ENCODE measurements at regions not wholly inside any gene's neighbourhood (a gene's known extent, or its start where the extent isn't known, plus 50 kb on each side); places are given as distances from the start of the nearest gene placed in this dataset.

DNA sequence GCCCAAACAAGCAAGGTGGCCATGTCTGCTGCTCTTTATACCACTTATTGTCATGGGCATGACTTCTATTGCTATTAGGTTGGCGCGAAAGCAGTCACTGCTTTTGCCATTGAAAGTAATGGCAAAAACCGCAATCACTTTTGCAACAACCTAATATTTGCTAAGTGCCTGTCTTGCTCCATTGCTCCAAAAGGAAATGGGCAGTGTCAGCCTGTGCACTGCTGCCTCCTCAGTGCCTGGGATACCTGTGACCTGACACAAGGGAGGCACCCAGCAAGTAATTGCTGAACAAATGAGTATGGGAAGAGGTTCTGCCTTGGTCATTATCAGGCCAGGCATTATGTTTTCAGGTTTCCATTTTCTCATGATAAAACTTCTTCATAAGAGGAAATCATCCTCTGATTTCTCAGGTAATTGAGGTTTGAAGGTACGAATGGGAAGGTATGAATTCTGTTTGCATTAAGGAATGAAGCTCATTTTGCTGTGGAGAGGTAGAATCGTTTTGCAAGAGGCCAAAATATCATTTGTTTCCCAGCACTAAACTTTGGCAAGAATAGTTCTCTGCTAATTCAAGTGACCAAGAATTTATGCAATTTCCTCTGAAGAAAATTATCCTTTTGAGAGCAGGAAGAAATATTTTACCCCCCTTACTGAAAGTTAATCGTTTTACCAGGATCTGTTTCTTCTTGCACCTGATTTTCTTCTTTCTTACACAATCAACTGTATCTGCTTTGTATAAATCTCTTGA lies 128.4 kb upstream of the SPRY2 start:
- TF ChIP-seq POLR2AphosphoS5 (IDR thresholded peaks at IDR 0.05; ENCODE audit: low read depth): no peak
- TF ChIP-seq, protein P1, sequence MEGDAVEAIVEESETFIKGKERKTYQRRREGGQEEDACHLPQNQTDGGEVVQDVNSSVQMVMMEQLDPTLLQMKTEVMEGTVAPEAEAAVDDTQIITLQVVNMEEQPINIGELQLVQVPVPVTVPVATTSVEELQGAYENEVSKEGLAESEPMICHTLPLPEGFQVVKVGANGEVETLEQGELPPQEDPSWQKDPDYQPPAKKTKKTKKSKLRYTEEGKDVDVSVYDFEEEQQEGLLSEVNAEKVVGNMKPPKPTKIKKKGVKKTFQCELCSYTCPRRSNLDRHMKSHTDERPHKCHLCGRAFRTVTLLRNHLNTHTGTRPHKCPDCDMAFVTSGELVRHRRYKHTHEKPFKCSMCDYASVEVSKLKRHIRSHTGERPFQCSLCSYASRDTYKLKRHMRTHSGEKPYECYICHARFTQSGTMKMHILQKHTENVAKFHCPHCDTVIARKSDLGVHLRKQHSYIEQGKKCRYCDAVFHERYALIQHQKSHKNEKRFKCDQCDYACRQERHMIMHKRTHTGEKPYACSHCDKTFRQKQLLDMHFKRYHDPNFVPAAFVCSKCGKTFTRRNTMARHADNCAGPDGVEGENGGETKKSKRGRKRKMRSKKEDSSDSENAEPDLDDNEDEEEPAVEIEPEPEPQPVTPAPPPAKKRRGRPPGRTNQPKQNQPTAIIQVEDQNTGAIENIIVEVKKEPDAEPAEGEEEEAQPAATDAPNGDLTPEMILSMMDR (IDR thresholded peaks at IDR 0.05; ENCODE audit: insufficient read depth, low read length): no peak
- no peak for TF ChIP-seq REST (IDR thresholded peaks at IDR 0.05; ENCODE audit: insufficient replicate concordance, low read depth)
- TF ChIP-seq SPI1 (IDR thresholded peaks at IDR 0.05; ENCODE audit: borderline replicate concordance, low read depth): no peak
- no peak for TF ChIP-seq GABPA (IDR thresholded peaks at IDR 0.05; ENCODE audit: low read depth)
- Histone ChIP-seq H3K4me3 (replicated peaks; ENCODE audit: insufficient read depth, low read length) (no peak overlapping the region), H3K27me3 (ENCODE audit: insufficient read depth, poor library complexity, severe bottlenecking) (no peaks in the 10 kb centered on the region), H3K27ac (replicated peaks) (peak overlapping the region; percentile 51)
- DNase-seq (ENCODE audit: low read depth in 1 of 2, low spot score in 1 of 2): peak; percentile 49 to 66

DNA sequence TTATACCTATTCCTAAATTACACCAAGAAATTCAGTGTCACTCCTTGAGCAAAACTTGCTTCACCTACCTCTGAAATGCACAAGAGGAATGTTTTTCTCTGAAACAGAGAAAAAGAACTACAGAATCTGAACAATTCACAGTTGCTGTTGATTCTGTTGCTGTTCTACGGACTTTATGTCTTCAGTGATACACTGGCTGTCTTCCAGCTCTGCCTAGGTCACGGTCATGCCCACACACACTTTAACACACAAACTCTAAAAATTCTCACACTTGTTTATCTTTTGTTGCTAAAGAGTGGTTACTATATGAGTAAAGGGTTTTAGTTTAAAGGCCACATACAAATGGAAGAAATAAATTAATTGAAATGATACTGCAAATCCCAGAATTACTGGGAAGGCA lies 124.4 kb upstream of the SPRY2 start:
- no peak for DNase-seq (ENCODE audit: low read depth in 1 of 2, low spot score in 1 of 2)
- TF ChIP-seq REST (IDR thresholded peaks at IDR 0.05; ENCODE audit: insufficient replicate concordance, low read depth): no peak
- H3K27ac ChIP-seq (replicated peaks): no peak overlapping the region
- no peak overlapping the region for H3K4me3 ChIP-seq (replicated peaks; ENCODE audit: insufficient read depth, low read length)
- no peaks in the 10 kb centered on the region for H3K27me3 ChIP-seq (ENCODE audit: insufficient read depth, poor library complexity, severe bottlenecking)

DNA sequence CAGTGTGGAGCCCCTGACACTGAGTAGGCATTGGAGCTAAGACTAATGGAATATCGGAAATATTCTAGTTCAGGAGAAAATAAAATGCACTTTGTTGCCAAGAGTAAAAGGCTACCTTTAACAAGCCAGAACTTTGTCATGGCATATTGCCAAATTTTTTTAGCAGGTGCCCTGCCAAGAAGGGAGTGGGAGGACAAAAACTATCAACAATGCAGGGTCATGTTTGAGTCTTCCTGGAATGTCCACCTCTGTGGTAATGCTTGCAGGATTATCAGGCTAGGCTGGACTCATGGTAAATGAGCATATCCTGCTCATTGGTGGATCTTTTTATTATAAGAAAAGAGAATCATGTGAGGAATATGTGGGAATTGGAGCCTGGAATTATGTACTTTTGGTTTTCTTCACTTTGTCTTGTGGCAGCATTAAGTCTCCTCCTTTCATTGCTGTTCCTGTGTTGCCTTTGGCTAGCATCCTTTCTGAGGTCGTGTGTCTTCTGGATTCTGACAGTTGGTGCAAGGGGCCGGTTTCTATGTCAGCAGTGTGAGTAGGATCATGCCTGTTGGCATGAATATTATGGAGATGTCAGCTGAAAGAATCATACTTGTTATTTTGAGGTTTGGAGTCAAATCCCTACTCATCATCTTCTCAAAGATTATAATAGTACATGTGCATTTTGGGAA lies 122.9 kb upstream of the SPRY2 start:
- no peak for DNase-seq (ENCODE audit: low read depth in 1 of 2, low spot score in 1 of 2)
- TF ChIP-seq POLR2AphosphoS5 (IDR thresholded peaks at IDR 0.05; ENCODE audit: low read depth): no peak
- no peak for TF ChIP-seq GABPA (IDR thresholded peaks at IDR 0.05; ENCODE audit: low read depth)
- TF ChIP-seq, protein P1 (IDR thresholded peaks at IDR 0.05; ENCODE audit: insufficient read depth, low read length): no peak
- no peak for TF ChIP-seq SPI1 (IDR thresholded peaks at IDR 0.05; ENCODE audit: borderline replicate concordance, low read depth)
- TF ChIP-seq REST (IDR thresholded peaks at IDR 0.05; ENCODE audit: insufficient replicate concordance, low read depth): no peak
- Histone ChIP-seq H3K4me3 (replicated peaks; ENCODE audit: insufficient read depth, low read length) (no peak overlapping the region), H3K27ac (replicated peaks) (no peak overlapping the region), H3K27me3 (ENCODE audit: insufficient read depth, poor library complexity, severe bottlenecking) (no peaks in the 10 kb centered on the region)

Measured in HL-60 (cell line).